Endodermal cell (in vitro differentiated cells): ENCODE measurements at regions not wholly inside any gene's neighbourhood (a gene's known extent, or its start where the extent isn't known, plus 50 kb on each side); places are given as distances from the start of the nearest gene placed in this dataset.
A peak's percentile ranks its signal among the peaks of the same experiment; 100 is the strongest.

ENCODE experiments used
- DNase-seq: peaks from one replicate; pipeline ENCODE4 v3.0.0-alpha.2; 2017
- H3K27ac ChIP-seq: 2 replicates; pipeline ENCODE4 v1.5.1; 2013; ENCODE audit warnings: mild to moderate bottlenecking, low read depth, low read length, moderate library complexity
- H3K27me3 ChIP-seq: 2 replicates; pipeline ENCODE4 v1.6.1; 2013; ENCODE audit warnings: mild to moderate bottlenecking, low read length, moderate library complexity; ENCODE audit not compliant: insufficient read depth, control insufficient read depth, poor library complexity, severe bottlenecking
- H3K36me3 ChIP-seq: 2 replicates; pipeline ENCODE4 v1.7.0; 2013; ENCODE audit warnings: mild to moderate bottlenecking, low read length, moderate library complexity; ENCODE audit not compliant: control insufficient read depth, insufficient read depth
- H3K4me1 ChIP-seq: one replicate; pipeline ENCODE4 v1.7.0; 2013; ENCODE audit warnings: low read length; ENCODE audit not compliant: control insufficient read depth, insufficient read depth
- H3K4me3 ChIP-seq: 2 replicates; pipeline ENCODE4 v1.5.1; 2013; ENCODE audit warnings: mild to moderate bottlenecking, low read length, moderate library complexity
- H3K9ac ChIP-seq: 2 replicates; pipeline ENCODE4 v1.6.1; 2013; ENCODE audit warnings: mild to moderate bottlenecking, low read length, moderate library complexity; ENCODE audit not compliant: poor library complexity, severe bottlenecking; ENCODE audit errors: extremely low read depth
- H3K9me3 ChIP-seq: 2 replicates; pipeline ENCODE4 v1.6.1; 2013; ENCODE audit warnings: mild to moderate bottlenecking, low read length, moderate library complexity; ENCODE audit not compliant: control insufficient read depth
- H3K27ac Mint-ChIP-seq: 2 replicates; pipeline ENCODE4 v1.8.0; 2020; ENCODE audit warnings: mixed read lengths
- H3K27me3 Mint-ChIP-seq: 2 replicates; pipeline ENCODE4 v1.8.0; 2021; ENCODE audit warnings: mild to moderate bottlenecking, mixed read lengths; ENCODE audit not compliant: insufficient read depth
- H3K36me3 Mint-ChIP-seq: 2 replicates; pipeline ENCODE4 v1.8.0; 2020; ENCODE audit warnings: low read depth, mixed read lengths
- H3K4me1 Mint-ChIP-seq: 2 replicates; pipeline ENCODE4 v1.8.0; 2020; ENCODE audit warnings: mixed read lengths
- H3K4me3 Mint-ChIP-seq: 2 replicates; pipeline ENCODE4 v1.8.0; 2020; ENCODE audit warnings: mild to moderate bottlenecking, moderate library complexity, mixed read lengths
- H3K9me3 Mint-ChIP-seq: 2 replicates; pipeline ENCODE4 v1.8.0; 2020; ENCODE audit warnings: mild to moderate bottlenecking, mixed read lengths
- CTCF ChIP-seq: fragments of 200-600 bp; sonication (generic); conservative IDR thresholded peaks from 2 replicates; pipeline ENCODE4 v1.5.0; 2021; ENCODE audit warnings: antibody characterized with exemption, mild to moderate bottlenecking
- WGBS, 2 experiments: methylation state at CpG; one replicate each; pipeline versions ENCODE4 v1.1.5 to v1.1.7; 2013; ENCODE audit warnings: missing lambda C conversion rate in 2 of 2, mixed read lengths in 1 of 2; ENCODE audit not compliant: insufficient coverage in 1 of 2, insufficient read length in 1 of 2; 5-methylcytosine and 5-hydroxymethylcytosine counted together

- Mint-ChIP-seq H3K27me3 (no peaks in the 10 kb centered on the region), H3K4me1 (peaks cover 5% of the 10 kb centered on the region), H3K4me3 (no peak overlapping the region), H3K27ac (no peak overlapping the region), H3K36me3 (peaks cover 5% of the 10 kb centered on the region), H3K9me3 (peaks cover 9% of the 10 kb centered on the region)
- H3K4me1 ChIP-seq = no peaks in the 10 kb centered on the region
- no peaks in the 10 kb centered on the region for H3K36me3 ChIP-seq
- no peak overlapping the region for H3K9ac ChIP-seq
- WGBS, 2 experiments = 92 to 94% methylated on average over 2 of the region's 2 CpGs
- no peak for TF ChIP-seq CTCF
- H3K27ac ChIP-seq = no peak overlapping the region
- peaks cover 10% of the 10 kb centered on the region for H3K9me3 ChIP-seq
- no peaks in the 10 kb centered on the region for H3K27me3 ChIP-seq
- no peak overlapping the region for H3K4me3 ChIP-seq
- DNase-seq = peak; percentile 25
Observed at GRCh38 chr2:234865586-234865985, 86.2 kb upstream of the SH3BP4 start.

GRCh38 chr2:234865040-234865439 lies 86.8 kb upstream of the SH3BP4 start:
- H3K36me3 ChIP-seq = no peaks in the 10 kb centered on the region
- H3K9me3 Mint-ChIP-seq = peaks cover 9% of the 10 kb centered on the region
- H3K36me3 Mint-ChIP-seq = peaks cover 5% of the 10 kb centered on the region
- no peaks in the 10 kb centered on the region for H3K27me3 ChIP-seq
- no peaks in the 10 kb centered on the region for H3K4me1 ChIP-seq
- H3K4me1 Mint-ChIP-seq = peaks cover 5% of the 10 kb centered on the region
- H3K27ac ChIP-seq = peak overlapping the region; percentile 53
- H3K4me3 Mint-ChIP-seq = no peak overlapping the region
- 82 to 91% methylated on average over 3 to 5 of the region's 5 CpGs for WGBS, 2 experiments
- no peak overlapping the region for H3K4me3 ChIP-seq
- peaks cover 10% of the 10 kb centered on the region for H3K9me3 ChIP-seq
- peak; percentile 22 for DNase-seq
- H3K27ac Mint-ChIP-seq = no peak overlapping the region
- TF ChIP-seq CTCF = no peak
- no peak overlapping the region for H3K9ac ChIP-seq
- no peaks in the 10 kb centered on the region for H3K27me3 Mint-ChIP-seq

- peaks cover 10% of the 10 kb centered on the region for H3K9me3 ChIP-seq
- no peak overlapping the region for H3K9ac ChIP-seq
- 80 to 87% methylated on average over 1 to 5 of the region's 5 CpGs for WGBS, 2 experiments
- H3K36me3 ChIP-seq = no peaks in the 10 kb centered on the region
- H3K4me1 ChIP-seq = no peaks in the 10 kb centered on the region
- Mint-ChIP-seq H3K36me3 (peaks cover 5% of the 10 kb centered on the region), H3K27me3 (no peaks in the 10 kb centered on the region), H3K27ac (no peak overlapping the region), H3K9me3 (peaks cover 9% of the 10 kb centered on the region), H3K4me1 (peaks cover 9% of the 10 kb centered on the region), H3K4me3 (no peak overlapping the region)
- no peak overlapping the region for H3K4me3 ChIP-seq
- H3K27me3 ChIP-seq = no peaks in the 10 kb centered on the region
- DNase-seq = no peak
- TF ChIP-seq CTCF = no peak
- H3K27ac ChIP-seq = peak overlapping the region; percentile 53
Observed at GRCh38 chr2:234864506-234864905, 87.3 kb upstream of the SH3BP4 start.
